GM12891 (cell line): ENCODE measurements at regions not wholly inside any gene's neighbourhood (a gene's known extent, or its start where the extent isn't known, plus 50 kb on each side); places are given as distances from the start of the nearest gene placed in this dataset.

Experiments
- POLR2A ChIP-seq: IDR thresholded peaks from 2 replicates; pipeline ENCODE4 v1.6.1; 2011; ENCODE audit warnings: low read depth, low read length, control low read depth
- POU2F2 ChIP-seq: IDR thresholded peaks from 2 replicates; pipeline ENCODE4 v1.6.1; 2011; ENCODE audit warnings: low read depth, mild to moderate bottlenecking, control low read depth, low read length, moderate library complexity
- TAF1 ChIP-seq: IDR thresholded peaks from 2 replicates; pipeline ENCODE4 v1.6.1; 2011; ENCODE audit warnings: low read depth, low read length, control low read depth

- no peak for TF ChIP-seq POLR2A
- no peak for TF ChIP-seq POU2F2
- TF ChIP-seq TAF1: no peak
These were observed 252.1 kb upstream of the MDFIC2 start for GRCh38 chr3:70564552-70564951.
